H9 (cell line): ENCODE measurements at regions not wholly inside any gene's neighbourhood (a gene's known extent, or its start where the extent isn't known, plus 50 kb on each side); places are given as distances from the start of the nearest gene placed in this dataset.

Experiments used
- DNase-seq: peaks from one replicate; pipeline ENCODE4 v3.0.0-alpha.2; 2017
- H2AFZ ChIP-seq: one replicate; pipeline ENCODE4 v1.6.1; 2013; ENCODE audit warnings: mild to moderate bottlenecking, low read length, control low read depth, moderate library complexity
- H2AK5ac ChIP-seq: 2 replicates; pipeline ENCODE4 v1.6.1; 2013; ENCODE audit warnings: low read length, control low read depth, mixed read lengths; ENCODE audit not compliant: insufficient read length
- H2BK120ac ChIP-seq: one replicate; pipeline ENCODE4 v1.6.1; 2013; ENCODE audit warnings: low read depth, mild to moderate bottlenecking, low read length, control low read depth, inconsistent platforms; ENCODE audit not compliant: poor library complexity, severe bottlenecking
- H2BK12ac ChIP-seq: 2 replicates; pipeline ENCODE4 v1.6.1; 2013; ENCODE audit warnings: low read length, control low read depth, mixed read lengths, low read depth; ENCODE audit not compliant: insufficient read length
- H2BK15ac ChIP-seq: 2 replicates; pipeline ENCODE4 v1.6.1; 2013; ENCODE audit warnings: low read depth, low read length, control low read depth
- H2BK20ac ChIP-seq: one replicate; pipeline ENCODE4 v1.6.1; 2013; ENCODE audit warnings: low read depth, mild to moderate bottlenecking, low read length, control low read depth, inconsistent platforms; ENCODE audit not compliant: poor library complexity, severe bottlenecking
- H2BK5ac ChIP-seq: 2 replicates; pipeline ENCODE4 v1.6.1; 2013; ENCODE audit warnings: low read length, control low read depth, mixed read lengths; ENCODE audit not compliant: insufficient read length
- H3K14ac ChIP-seq: 2 replicates; pipeline ENCODE4 v1.6.1; 2013; ENCODE audit warnings: low read length, control low read depth; ENCODE audit not compliant: insufficient read depth
- H3K18ac ChIP-seq: 2 replicates; pipeline ENCODE4 v1.6.1; 2013; ENCODE audit warnings: low read depth, mild to moderate bottlenecking, mixed read lengths, low read length, control low read depth; ENCODE audit not compliant: insufficient read length
- H3K23ac ChIP-seq: 2 replicates; pipeline ENCODE4 v1.6.1; 2013; ENCODE audit warnings: low read length, control low read depth, mixed read lengths, low read depth; ENCODE audit not compliant: insufficient read length
- H3K23me2 ChIP-seq: 2 replicates; pipeline ENCODE4 v1.6.1; 2013; ENCODE audit warnings: low read depth, mild to moderate bottlenecking, mixed read lengths, low read length, control low read depth; ENCODE audit not compliant: insufficient read length, poor library complexity, severe bottlenecking
- H3K27ac ChIP-seq: 2 replicates; pipeline ENCODE4 v1.5.1; 2013; ENCODE audit warnings: low read length, control low read depth, mixed read lengths, low read depth; ENCODE audit not compliant: insufficient read length
- H3K27me3 ChIP-seq: 2 replicates; pipeline ENCODE4 v1.6.1; 2013; ENCODE audit warnings: low read length, control low read depth, inconsistent platforms; ENCODE audit not compliant: insufficient read depth
- H3K4ac ChIP-seq: 2 replicates; pipeline ENCODE4 v1.6.1; 2013; ENCODE audit warnings: low read depth, mild to moderate bottlenecking, control low read depth, inconsistent platforms, low read length, moderate library complexity
- H3K4me1 ChIP-seq: 2 replicates; pipeline ENCODE4 v1.6.1; 2013; ENCODE audit warnings: low read length, control low read depth, inconsistent platforms; ENCODE audit not compliant: insufficient read depth
- H3K4me2 ChIP-seq: 2 replicates; pipeline ENCODE4 v1.6.1; 2013; ENCODE audit warnings: low read length, control low read depth, mixed read lengths; ENCODE audit not compliant: insufficient read length, insufficient read depth
- H3K56ac ChIP-seq: 2 replicates; pipeline ENCODE4 v1.6.1; 2013; ENCODE audit warnings: low read depth, mild to moderate bottlenecking, mixed read lengths, low read length, control low read depth; ENCODE audit not compliant: insufficient read length
- H3K79me1 ChIP-seq: 2 replicates; pipeline ENCODE4 v1.6.1; 2013; ENCODE audit warnings: low read depth, mild to moderate bottlenecking, moderate library complexity, low read length, control low read depth, inconsistent platforms; ENCODE audit not compliant: insufficient read depth, poor library complexity, severe bottlenecking
- H3K79me2 ChIP-seq: 2 replicates; pipeline ENCODE4 v1.6.1; 2013; ENCODE audit warnings: low read length, control low read depth, inconsistent platforms; ENCODE audit not compliant: insufficient read depth
- H3K9ac ChIP-seq: 2 replicates; pipeline ENCODE4 v1.6.1; 2013; ENCODE audit warnings: low read length, control low read depth, mixed read lengths; ENCODE audit not compliant: insufficient read length; ENCODE audit errors: extremely low read depth
- H3K9me3 ChIP-seq: one replicate; pipeline ENCODE4 v1.6.1; 2013; ENCODE audit warnings: low read depth, low read length, inconsistent platforms; ENCODE audit not compliant: control insufficient read depth
- H3T11ph ChIP-seq: one replicate; pipeline ENCODE4 v1.6.1; 2013; ENCODE audit warnings: mild to moderate bottlenecking, low read length, control low read depth, inconsistent platforms
- H4K20me1 ChIP-seq: one replicate; pipeline ENCODE4 v1.6.1; 2013; ENCODE audit not compliant: control insufficient read depth, insufficient read length, insufficient read depth
- H4K5ac ChIP-seq: 2 replicates; pipeline ENCODE4 v1.6.1; 2013; ENCODE audit warnings: low read depth, mild to moderate bottlenecking, mixed read lengths, low read length, control low read depth; ENCODE audit not compliant: insufficient read length
- H4K8ac ChIP-seq: replicated peaks from 2 replicates; pipeline ENCODE4 v1.6.1; 2013; ENCODE audit warnings: low read length, control low read depth, mixed read lengths, low read depth; ENCODE audit not compliant: insufficient read length
- H4K91ac ChIP-seq: 2 replicates; pipeline ENCODE4 v1.6.1; 2013; ENCODE audit warnings: low read depth, mild to moderate bottlenecking, moderate library complexity, mixed read lengths, low read length, control low read depth; ENCODE audit not compliant: insufficient read length
- H3K27ac Mint-ChIP-seq, 3 experiments: 2 replicates in 2 of 3; 3 replicates in 1 of 3; pipeline ENCODE4 v1.8.0; 2020 to 2021; ENCODE audit warnings: mixed read lengths in 3 of 3, mild to moderate bottlenecking in 1 of 3, moderate library complexity in 1 of 3
- H3K27me3 Mint-ChIP-seq: 2 replicates; pipeline ENCODE4 v1.8.0; 2021; ENCODE audit warnings: low read depth, mild to moderate bottlenecking, moderate library complexity, mixed read lengths
- H3K36me3 Mint-ChIP-seq, 3 experiments: 2 replicates in 2 of 3; 3 replicates in 1 of 3; pipeline ENCODE4 v1.8.0; 2020 to 2021; ENCODE audit warnings: low read depth in 3 of 3, mixed read lengths in 3 of 3; ENCODE audit not compliant: insufficient read depth in 1 of 3
- H3K4me1 Mint-ChIP-seq, 2 experiments: 2 replicates each; pipeline ENCODE4 v1.8.0; 2020; ENCODE audit warnings: mixed read lengths in 2 of 2
- H3K4me3 Mint-ChIP-seq, 2 experiments: 2 replicates in 1 of 2; 3 replicates in 1 of 2; pipeline ENCODE4 v1.8.0; 2020 to 2021; ENCODE audit warnings: mild to moderate bottlenecking in 2 of 2, mixed read lengths in 2 of 2, moderate library complexity in 1 of 2
- H3K9me3 Mint-ChIP-seq, 2 experiments: 2 replicates in 1 of 2; 3 replicates in 1 of 2; pipeline ENCODE4 v1.8.0; 2020; ENCODE audit warnings: mild to moderate bottlenecking in 2 of 2, mixed read lengths in 2 of 2, moderate library complexity in 1 of 2
- CTCF ChIP-seq: fragments of 200-600 bp; sonication (generic); conservative IDR thresholded peaks from 3 replicates; pipeline ENCODE4 v1.8.0; 2021; ENCODE audit warnings: antibody characterized with exemption, mild to moderate bottlenecking
- WGBS: extraction: QIAGEN DNeasy Blood & Tissue Kit; methylation state at CpG from one replicate; pipeline ENCODE4 v1.1.7; 2013; ENCODE audit warnings: missing lambda C conversion rate, low lambda C conversion rate, mixed read lengths; ENCODE audit not compliant: insufficient read length; ENCODE audit errors: extremely low coverage; 5-methylcytosine and 5-hydroxymethylcytosine counted together

GRCh38 chr1:187551061-187551460 lies 722.3 kb downstream of the PLA2G4A start:
- no peaks in the 10 kb centered on the region for H3K27me3 Mint-ChIP-seq
- peaks cover 2 to 8% (median 3%) of the 10 kb centered on the region in 3 experiments; a peak in 4 of 7 replicates for H3K36me3 Mint-ChIP-seq
- Histone ChIP-seq H3K79me2 (no peaks in the 10 kb centered on the region), H3K4ac (no peak overlapping the region), H4K20me1 (no peaks in the 10 kb centered on the region), H2BK15ac (no peak overlapping the region), H3K56ac (no peak overlapping the region), H2BK120ac (no peak overlapping the region), H3K4me1 (no peaks in the 10 kb centered on the region), H2AK5ac (no peak overlapping the region), H4K8ac (no peak overlapping the region), H3K23me2 (no peaks in the 10 kb centered on the region), H2BK5ac (no peak overlapping the region), H3K23ac (no peak overlapping the region), H4K5ac (no peak overlapping the region), H3K9ac (no peak overlapping the region), H3K79me1 (no peaks in the 10 kb centered on the region), H3K14ac (no peak overlapping the region), H3T11ph (no peak overlapping the region), H2BK12ac (no peak overlapping the region), H2AFZ (no peak overlapping the region), H3K27ac (no peak overlapping the region), H3K27me3 (no peaks in the 10 kb centered on the region), H3K9me3 (no peaks in the 10 kb centered on the region), H2BK20ac (no peak overlapping the region), H3K18ac (no peak overlapping the region), H4K91ac (no peak overlapping the region), H3K4me2 (no peak overlapping the region)
- H3K4me3 Mint-ChIP-seq = no peak overlapping the region
- peak; percentile 54 for TF ChIP-seq CTCF
- peaks cover 4% of the 10 kb centered on the region in 2 experiments; a peak in 2 of 5 replicates for H3K9me3 Mint-ChIP-seq
- peak; percentile 67 for DNase-seq
- no CpG with 5 or more reads among the region's 20 CpGs for WGBS
- no peaks in the 10 kb centered on the region for H3K4me1 Mint-ChIP-seq
- no peak overlapping the region for H3K27ac Mint-ChIP-seq
